Amygdala (tissue), 56 donors: ENCODE measurements at regions not wholly inside any gene's neighbourhood (a gene's known extent, or its start where the extent isn't known, plus 50 kb on each side); places are given as distances from the start of the nearest gene placed in this dataset.

Experiments
- DNase-seq, 56 donors: peaks; one replicate each; lab custom pipeline; 2025; lab: John Stamatoyannopoulos, UW

GRCh38 chr13:106942563-106942962, 374.6 kb upstream of the ARGLU1 start:
- DNase-seq = no peak

DNA sequence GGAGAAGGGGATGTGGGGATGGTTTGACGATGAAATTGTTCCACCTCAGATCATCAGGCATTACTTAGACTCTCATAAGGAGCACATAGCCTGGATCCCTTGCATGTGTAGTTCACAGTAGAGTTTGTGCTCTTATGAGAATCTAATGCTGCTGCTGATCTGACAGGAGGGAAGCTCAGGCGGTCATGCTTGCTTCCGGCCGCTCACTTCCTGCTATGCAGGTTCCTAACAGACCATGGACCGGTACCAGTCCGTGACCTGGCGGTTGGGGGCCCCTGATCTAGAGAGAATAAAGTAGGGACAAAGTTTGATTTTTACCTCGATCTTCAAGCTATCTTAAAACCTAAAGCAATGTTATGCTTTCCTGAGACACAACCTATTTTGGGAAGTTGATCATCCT, 373.8 kb upstream of the ARGLU1 start:
- DNase-seq = no peak

GRCh38 chr13:106927421-106927820, 359.5 kb upstream of the ARGLU1 start:
- DNase-seq = no peak

DNA sequence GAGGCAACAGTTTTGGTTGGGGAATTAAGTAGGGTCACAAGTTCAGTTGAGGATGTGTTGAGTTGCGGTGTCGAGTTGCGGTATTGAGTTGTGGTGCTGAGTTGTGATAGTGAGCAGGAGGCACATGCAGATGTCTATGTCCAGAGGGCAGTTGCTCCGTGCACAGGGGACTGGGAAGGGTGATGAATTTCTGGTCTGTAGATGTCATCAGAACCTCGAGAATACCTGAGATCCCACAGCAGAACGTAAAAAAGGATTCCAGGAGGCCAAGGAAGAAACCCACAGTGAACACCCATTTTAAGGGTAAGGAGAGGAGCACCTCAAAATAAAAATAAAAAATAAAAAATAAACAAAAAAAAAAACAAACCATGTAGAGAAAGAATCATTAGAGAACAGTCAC, 354.4 kb upstream of the ARGLU1 start:
- no peak for DNase-seq

DNA sequence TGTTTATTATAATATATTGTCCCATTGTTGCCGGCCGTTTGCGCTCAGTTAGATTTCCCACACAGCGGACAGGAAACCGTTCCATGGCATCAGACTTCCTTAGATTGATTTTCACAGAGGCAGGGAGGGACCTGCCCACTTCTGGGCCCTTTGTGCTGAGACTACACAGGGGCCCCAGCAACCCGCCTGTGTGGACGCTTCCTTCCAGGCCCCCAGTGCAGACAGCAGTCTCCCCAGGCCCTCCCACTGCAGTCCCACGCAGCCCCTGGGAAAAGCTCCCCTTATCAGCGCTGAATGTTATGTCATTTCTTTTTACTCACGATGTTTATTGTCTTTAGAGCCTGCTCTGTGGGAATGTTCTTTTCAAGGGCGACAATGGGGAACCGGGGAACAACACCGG, 351.7 kb upstream of the ARGLU1 start:
- peak in 1 of 56 donors; percentile 1 for DNase-seq

DNA sequence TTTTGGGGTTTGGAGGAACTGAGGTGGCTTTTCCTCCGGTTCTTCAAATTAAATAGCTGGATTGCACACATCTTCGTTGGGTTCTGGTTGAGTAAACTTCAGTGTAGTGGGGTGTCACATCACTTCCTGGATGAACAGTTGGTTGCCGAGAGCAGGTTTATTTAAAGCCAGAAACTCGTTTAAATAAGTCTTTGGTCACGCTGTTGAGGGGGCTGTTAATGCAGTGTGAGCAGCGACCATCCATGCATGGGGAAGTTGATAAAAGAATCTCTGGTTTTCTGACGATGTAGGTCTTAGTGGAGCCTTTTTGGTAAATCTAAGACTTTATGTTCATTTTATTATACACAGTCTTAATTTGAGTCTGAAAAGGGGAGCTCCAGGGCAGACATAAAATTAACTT, 351.2 kb upstream of the ARGLU1 start:
- DNase-seq = peak in 1 of 56 donors; percentile 11

DNA sequence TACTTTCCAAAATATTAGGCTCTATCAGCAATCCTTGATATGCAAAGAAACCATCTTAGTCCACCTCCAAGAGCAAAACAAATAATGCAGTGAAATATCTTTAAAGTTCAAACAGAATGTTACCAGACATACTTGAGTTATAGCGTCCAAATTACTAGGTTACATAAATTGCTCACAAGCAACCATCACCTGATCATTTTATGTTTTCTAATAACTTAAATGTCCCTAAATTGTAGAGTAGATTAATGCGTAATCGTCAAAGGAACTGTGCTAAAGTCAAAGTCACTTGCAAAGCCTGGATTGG, 350.6 kb upstream of the ARGLU1 start:
- no peak for DNase-seq

DNA sequence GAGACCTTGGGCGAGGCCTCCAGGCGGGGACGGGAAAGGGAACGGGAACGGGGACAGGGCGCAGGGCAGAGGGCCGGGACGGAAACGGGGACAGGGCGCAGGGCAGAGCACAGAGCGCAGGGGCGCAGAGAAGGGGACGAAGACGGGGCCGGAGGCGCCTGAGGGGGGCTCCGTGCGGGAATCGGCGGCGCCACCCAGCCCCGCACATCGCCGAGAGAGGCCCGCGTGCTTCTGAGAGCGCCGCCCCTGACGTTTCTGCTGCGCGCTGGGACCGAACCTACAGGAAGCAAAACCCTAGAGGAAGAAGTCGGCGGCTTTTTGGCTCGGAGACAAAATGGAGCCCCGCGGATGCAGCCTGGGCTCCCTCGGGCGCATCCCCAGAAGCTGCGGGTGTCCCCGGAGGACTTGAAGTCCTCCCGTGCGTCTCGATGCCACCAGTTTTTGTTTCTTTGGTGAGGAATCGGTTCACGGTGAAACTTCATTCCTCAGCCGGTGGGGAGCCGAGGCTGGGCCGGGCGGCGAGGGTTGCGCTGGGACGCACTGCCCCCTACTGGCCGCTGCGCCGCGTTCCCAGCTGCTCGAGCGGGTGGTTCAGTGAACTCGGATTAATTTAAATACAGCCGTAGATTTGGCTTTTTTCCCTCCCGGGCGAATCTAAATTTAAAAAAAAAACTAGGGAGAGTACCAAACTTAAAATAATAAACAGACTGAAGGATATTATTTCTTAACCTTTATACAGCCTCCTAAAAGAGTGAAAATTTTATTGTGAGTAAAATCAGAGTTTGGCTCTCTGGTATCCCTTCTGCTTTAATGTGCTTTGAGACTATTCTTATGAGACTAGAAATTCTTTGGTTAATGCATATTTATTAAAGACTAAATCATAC, 350.0 kb upstream of the ARGLU1 start:
- DNase-seq = peak; percentile 3 to 91 (median 71)

DNA sequence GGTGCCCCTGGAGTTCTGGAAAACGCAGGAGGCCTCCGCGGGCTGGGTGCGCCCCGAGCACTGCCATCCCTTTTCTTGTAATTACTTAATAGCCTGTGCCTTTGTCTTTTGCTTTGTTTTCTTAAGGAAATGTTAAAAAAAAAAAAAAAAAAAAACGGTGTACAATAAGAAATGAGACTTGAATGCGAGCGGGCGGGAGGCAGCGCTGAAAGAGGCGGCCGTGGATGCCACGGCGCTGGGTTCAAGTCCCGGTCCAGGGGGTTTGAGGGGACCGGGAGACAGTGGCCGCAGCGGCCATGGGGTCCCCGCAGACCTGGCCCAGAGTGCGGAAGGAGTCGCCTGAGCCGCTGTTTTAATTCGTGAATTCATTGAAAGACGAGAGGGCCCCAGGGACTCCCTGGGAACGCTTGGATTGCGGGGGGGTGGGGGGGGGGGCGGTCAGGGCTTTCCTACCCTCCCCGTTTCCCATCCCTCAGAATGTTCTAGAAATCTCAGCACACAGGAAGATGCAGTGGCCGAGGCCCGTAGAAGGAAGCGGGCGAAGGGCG, 349.2 kb upstream of the ARGLU1 start:
- DNase-seq = peak in 3 of 56 donors; percentile 27 to 43 (median 43)

DNA sequence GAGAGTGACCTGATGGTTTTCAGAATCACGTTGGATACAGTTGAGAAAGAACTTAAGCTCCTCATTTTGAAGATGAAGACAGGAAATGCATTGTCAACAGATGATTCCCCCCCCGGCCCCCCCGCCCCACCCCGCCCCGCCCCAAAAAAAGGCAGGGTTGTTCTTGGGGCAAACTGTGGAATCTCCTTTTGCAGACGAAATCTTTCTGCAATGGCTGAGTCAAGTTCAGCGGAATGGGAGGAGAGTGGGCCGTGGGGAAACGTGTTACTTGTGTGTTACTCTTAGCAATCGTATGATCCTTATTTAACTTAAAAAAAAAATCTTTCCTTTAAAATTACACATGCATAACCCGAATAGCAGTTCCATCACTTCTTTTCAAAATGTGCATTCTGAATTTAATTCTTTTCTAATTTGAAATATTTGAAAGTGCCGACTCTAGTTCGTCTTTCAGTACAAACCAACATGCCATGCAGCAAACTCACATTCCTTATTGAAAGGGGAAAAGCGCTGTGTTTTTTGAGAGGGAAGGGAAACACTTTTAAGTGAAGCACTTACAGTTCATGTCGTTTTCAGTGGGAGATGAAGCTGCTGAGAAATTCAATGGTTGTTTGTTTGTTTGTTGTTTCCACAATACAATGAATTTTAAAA, 348.5 kb upstream of the ARGLU1 start:
- no peak for DNase-seq

DNA sequence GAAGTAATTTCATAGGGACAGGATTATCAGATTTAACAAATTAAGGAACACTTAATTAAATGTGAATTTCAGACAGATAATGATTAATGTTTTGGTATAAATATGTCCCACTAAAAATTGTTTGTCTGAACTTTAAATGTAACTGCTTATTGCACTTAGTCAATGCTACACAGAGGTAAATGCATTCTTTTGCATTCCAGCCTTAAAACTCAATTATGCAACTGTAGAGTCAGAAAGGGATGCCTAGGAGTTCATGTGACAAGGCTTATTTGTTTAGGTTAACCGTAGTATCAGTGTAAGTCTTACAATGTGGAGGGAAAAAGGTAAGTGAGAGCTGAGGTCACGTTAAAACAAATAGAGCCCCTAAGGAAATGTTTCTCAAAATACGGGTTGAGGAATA, 347.2 kb upstream of the ARGLU1 start:
- no peak for DNase-seq

GRCh38 chr13:106911627-106912026, 343.7 kb upstream of the ARGLU1 start:
- DNase-seq = no peak

- DNase-seq = no peak
Measured at GRCh38 chr13:106911020-106911419, 343.1 kb upstream of the ARGLU1 start.

- DNase-seq = no peak
Measured at GRCh38 chr13:106906426-106906996, 338.6 kb upstream of the ARGLU1 start.

GRCh38 chr13:106905380-106906162, 337.6 kb upstream of the ARGLU1 start:
- no peak for DNase-seq

DNA sequence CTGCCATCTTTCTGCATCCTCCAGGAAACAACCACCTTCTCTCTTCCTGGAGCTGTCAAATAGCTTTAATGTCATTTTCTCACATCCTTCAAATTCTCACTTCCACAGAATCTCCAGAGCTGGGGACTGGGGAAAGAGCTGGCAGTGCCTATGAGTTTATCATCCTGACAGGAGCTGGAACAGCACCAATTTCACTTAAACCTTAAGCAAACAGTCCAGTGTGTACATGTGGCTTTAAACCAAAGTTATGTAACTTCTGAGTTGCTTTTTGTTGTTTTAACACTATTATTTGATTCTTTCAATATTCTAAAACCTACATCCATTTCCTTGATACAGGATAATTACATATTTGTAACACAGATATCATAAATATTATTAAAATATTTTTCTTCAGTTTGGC, 331.5 kb upstream of the ARGLU1 start:
- DNase-seq = no peak

DNA sequence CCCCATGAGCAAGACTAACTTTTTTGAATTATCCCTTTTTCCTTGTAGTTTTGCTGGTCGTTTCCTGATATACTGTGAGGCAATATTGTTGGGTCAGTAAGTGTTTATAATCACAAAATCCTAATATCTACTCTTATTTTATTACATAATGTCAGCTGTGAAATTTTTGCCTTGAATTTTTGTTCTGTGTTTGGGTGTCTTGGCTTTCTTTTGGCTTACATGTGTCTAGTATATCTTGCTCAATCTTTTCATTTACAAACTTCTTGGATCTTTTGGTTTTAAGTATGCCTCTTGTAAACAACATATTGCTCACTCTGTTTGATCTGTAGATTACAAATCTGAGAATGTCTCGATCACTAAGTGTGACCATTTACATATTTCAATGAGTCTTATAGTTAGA, 330.3 kb upstream of the ARGLU1 start:
- DNase-seq = no peak

- DNase-seq = no peak
Measured at GRCh38 chr13:106888148-106888547, 320.2 kb upstream of the ARGLU1 start.

DNA sequence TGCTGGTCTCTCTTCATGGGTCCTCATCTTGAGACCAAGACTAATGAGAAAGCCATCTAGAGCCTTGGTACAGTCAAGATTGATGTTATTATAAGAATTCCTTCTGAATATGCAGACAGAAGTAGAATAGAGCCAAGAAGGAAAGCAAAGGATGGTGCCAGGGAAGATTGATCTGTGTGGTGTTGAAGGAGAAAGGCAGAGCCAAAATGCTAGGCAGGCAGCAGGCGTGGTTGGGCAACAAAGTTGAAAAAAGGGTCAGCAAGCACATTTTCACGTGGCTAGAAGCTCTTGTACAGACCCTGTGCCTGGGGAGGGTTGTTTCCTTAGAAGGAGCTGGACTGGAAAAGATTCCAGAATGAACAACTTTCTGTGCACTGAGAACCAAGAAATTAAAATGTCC, 319.7 kb upstream of the ARGLU1 start:
- no peak for DNase-seq

GRCh38 chr13:106883976-106884375, 316.0 kb upstream of the ARGLU1 start:
- DNase-seq = no peak

GRCh38 chr13:106882246-106882645, 314.3 kb upstream of the ARGLU1 start:
- no peak for DNase-seq
